Peyer's patch (tissue), 4 donors: ENCODE measurements at regions not wholly inside any gene's neighbourhood (a gene's known extent, or its start where the extent isn't known, plus 50 kb on each side); places are given as distances from the start of the nearest gene placed in this dataset.

Experiments
- CTCF ChIP-seq, 6 experiments: fragments of 450-650 bp in 4 of 6; fragments of 200-600 bp in 2 of 6; sonication (generic) in 1 of 6; IDR thresholded peaks; one replicate each; pipeline ENCODE4 v1.5.1; 2017 to 2019; ENCODE audit warnings: antibody characterized with exemption in 6 of 6, mild to moderate bottlenecking in 3 of 6, moderate library complexity in 1 of 6
- POLR2A ChIP-seq, 2 donors: fragments of 450-650 bp; IDR thresholded peaks; one replicate each; pipeline ENCODE4 v1.5.1; 2017; ENCODE audit warnings: antibody characterized with exemption in 2 of 2, mild to moderate bottlenecking in 2 of 2, moderate library complexity in 2 of 2

DNA sequence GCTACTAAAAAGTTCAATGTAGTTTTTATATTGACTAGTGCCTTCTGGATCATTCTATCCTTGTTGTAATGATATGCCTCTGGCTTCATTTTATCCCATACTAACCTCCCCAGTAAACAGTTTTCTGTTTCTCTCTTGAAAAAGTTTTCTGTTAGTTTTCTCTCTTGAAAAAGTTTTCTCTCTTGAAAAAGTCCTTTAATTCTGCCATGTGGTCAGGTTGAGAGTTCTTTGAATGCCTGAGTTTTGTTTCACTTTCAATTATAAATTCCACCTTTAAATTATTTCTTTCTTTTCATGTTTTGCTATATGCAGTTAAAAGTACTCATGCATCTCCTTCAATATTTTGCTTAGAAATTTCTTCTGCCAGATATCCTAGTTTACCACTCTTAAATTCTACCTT lies 1139.6 kb downstream of the STPG2 start:
- TF ChIP-seq CTCF (IDR thresholded peaks at IDR 0.05), result no peak
- no peak for TF ChIP-seq POLR2A (IDR thresholded peaks at IDR 0.05)
